ENCODE measurements at regions not wholly inside any gene's neighbourhood (a gene's known extent, or its start where the extent isn't known, plus 50 kb on each side); places are given as distances from the start of the nearest gene placed in this dataset.

GRCh38 chr3:117520582-117520981 is 811.0 kb downstream of the TUSC7 start:
- no peaks in the 10 kb centered on the region for H3K4me1 ChIP-seq
- no peaks in the 10 kb centered on the region for H3K9me3 ChIP-seq
- H3K4me3 ChIP-seq, result no peak overlapping the region
- no peak overlapping the region for H3K27ac ChIP-seq
- DNase-seq (no peak), ATAC-seq (no peak)
- intact Hi-C loops (cut with DNase I), result loop anchor here in 1 of 2 donors (10.0 kb wide), 1 partner anchor 506 kb away; no protein-coding TSS in a partner anchor
- H3K27me3 ChIP-seq, result no peaks in the 10 kb centered on the region
- H3K36me3 ChIP-seq, result no peaks in the 10 kb centered on the region
- TF ChIP-seq CTCF (IDR thresholded peaks at IDR 0.05), result no peak

- no peak overlapping the region for H3K27ac ChIP-seq
- H3K9me3 ChIP-seq, result no peaks in the 10 kb centered on the region
- DNase-seq (no peak), ATAC-seq (no peak)
- intact Hi-C loops (cut with DNase I), result loop anchor here in 1 of 2 donors (10.0 kb wide), 1 partner anchor 509 kb away; no protein-coding TSS in a partner anchor
- H3K4me1 ChIP-seq, result no peaks in the 10 kb centered on the region
- TF ChIP-seq CTCF (IDR thresholded peaks at IDR 0.05), result no peak
- H3K27me3 ChIP-seq, result no peaks in the 10 kb centered on the region
- H3K4me3 ChIP-seq, result no peak overlapping the region
- H3K36me3 ChIP-seq, result no peaks in the 10 kb centered on the region
Measured at GRCh38 chr3:117523418-117523817, 813.8 kb downstream of the TUSC7 start.

DNA sequence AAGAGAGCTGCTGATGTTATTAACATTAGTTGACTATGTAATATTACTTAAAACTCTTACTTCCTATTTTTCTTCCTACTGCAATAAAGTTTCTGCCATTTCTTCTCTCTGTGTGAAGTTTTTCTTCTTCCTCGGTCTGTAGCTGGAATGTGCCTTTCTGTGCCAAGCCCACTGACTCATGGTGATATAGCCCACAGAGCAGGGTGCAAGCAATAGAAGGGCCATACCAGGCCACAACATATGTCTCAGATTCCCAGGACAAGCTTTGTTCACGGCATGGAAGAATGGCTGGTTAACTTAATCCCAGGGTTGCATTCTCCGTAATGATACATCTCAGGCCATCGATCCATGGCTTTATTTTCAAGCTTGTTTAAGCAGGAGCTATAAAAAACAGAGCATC is 815.3 kb downstream of the TUSC7 start:
- no peaks in the 10 kb centered on the region for H3K27me3 ChIP-seq
- ATAC-seq (no peak), DNase-seq (no peak)
- H3K36me3 ChIP-seq, result no peaks in the 10 kb centered on the region
- intact Hi-C loops (cut with DNase I), result loop anchor here in 1 of 2 donors (10.0 kb wide), 1 partner anchor 510 kb away; no protein-coding TSS in a partner anchor
- TF ChIP-seq CTCF (IDR thresholded peaks at IDR 0.05), result no peak
- H3K27ac ChIP-seq, result no peak overlapping the region
- no peaks in the 10 kb centered on the region for H3K4me1 ChIP-seq
- H3K4me3 ChIP-seq, result no peak overlapping the region
- H3K9me3 ChIP-seq, result no peaks in the 10 kb centered on the region

- ATAC-seq, result peak; percentile 67
Measured at GRCh38 chr3:117526470-117527079, 817.0 kb downstream of the TUSC7 start.

More at GRCh38 chr3:117526470-117527079, 817.0 kb downstream of the TUSC7 start:
- peak; percentile 45 to 50 for TF ChIP-seq CTCF (IDR thresholded peaks at IDR 0.05)
- peak in 2 of 4 donors; percentile 14 to 43 for DNase-seq
- Histone ChIP-seq H3K27me3 (no peaks in the 10 kb centered on the region), H3K9me3 (no peaks in the 10 kb centered on the region), H3K4me1 (no peaks in the 10 kb centered on the region), H3K36me3 (no peaks in the 10 kb centered on the region), H3K27ac (no peak overlapping the region), H3K4me3 (no peak overlapping the region)
- intact Hi-C loops (cut with DNase I), result loop anchor here in 1 of 2 donors (10.0 kb wide), 1 partner anchor 512 kb away; no protein-coding TSS in a partner anchor
